GM18867 (cell line): ENCODE measurements at regions not wholly inside any gene's neighbourhood (a gene's known extent, or its start where the extent isn't known, plus 50 kb on each side); places are given as distances from the start of the nearest gene placed in this dataset.

Source experiments
- ATAC-seq: cut with Tn5 transposase; IDR thresholded peaks from one replicate; pipeline ENCODE4 v1.9.1; 2021; ENCODE audit warnings: mild to moderate bottlenecking, moderate library complexity; ENCODE audit not compliant: unreplicated experiment

GRCh38 chr16:73240920-73241319 is 193.0 kb upstream of the ZFHX3 start:
- no peak for ATAC-seq

- no peak for ATAC-seq
Observed at GRCh38 chr16:73237601-73238000, 189.7 kb upstream of the ZFHX3 start.

- no peak for ATAC-seq
Observed at GRCh38 chr16:73234496-73234895, 186.6 kb upstream of the ZFHX3 start.

- ATAC-seq: no peak
Observed at GRCh38 chr16:73233846-73234424, 186.0 kb upstream of the ZFHX3 start.

GRCh38 chr16:73233329-73233765 is 185.4 kb upstream of the ZFHX3 start:
- no peak for ATAC-seq

GRCh38 chr16:73232555-73233328 is 184.8 kb upstream of the ZFHX3 start:
- no peak for ATAC-seq

GRCh38 chr16:73231944-73232554 is 184.1 kb upstream of the ZFHX3 start:
- no peak for ATAC-seq

- no peak for ATAC-seq
Observed at GRCh38 chr16:73231379-73231778, 183.5 kb upstream of the ZFHX3 start.

- no peak for ATAC-seq
Observed at GRCh38 chr16:73230651-73231050, 182.7 kb upstream of the ZFHX3 start.

GRCh38 chr16:73228649-73229048 is 180.7 kb upstream of the ZFHX3 start:
- no peak for ATAC-seq

- ATAC-seq: no peak
Observed at GRCh38 chr16:73226675-73227074, 178.7 kb upstream of the ZFHX3 start.

GRCh38 chr16:73225983-73226382 is 178.1 kb upstream of the ZFHX3 start:
- ATAC-seq: no peak

- ATAC-seq: no peak
Observed at GRCh38 chr16:73220836-73221235, 172.9 kb upstream of the ZFHX3 start.

- ATAC-seq: no peak
Observed at GRCh38 chr16:73219176-73219575, 171.2 kb upstream of the ZFHX3 start.

GRCh38 chr16:73217654-73218053 is 169.7 kb upstream of the ZFHX3 start:
- ATAC-seq: no peak

- no peak for ATAC-seq
Observed at GRCh38 chr16:73216932-73217331, 169.0 kb upstream of the ZFHX3 start.

GRCh38 chr16:73215678-73216377 is 167.9 kb upstream of the ZFHX3 start:
- ATAC-seq: no peak

GRCh38 chr16:73214825-73215677 is 167.1 kb upstream of the ZFHX3 start:
- no peak for ATAC-seq

GRCh38 chr16:73213732-73214455 is 166.0 kb upstream of the ZFHX3 start:
- no peak for ATAC-seq

GRCh38 chr16:73212431-73212830 is 164.5 kb upstream of the ZFHX3 start:
- no peak for ATAC-seq
